LHCN-M2 (cell line): ENCODE measurements at regions not wholly inside any gene's neighbourhood (a gene's known extent, or its start where the extent isn't known, plus 50 kb on each side); places are given as distances from the start of the nearest gene placed in this dataset.
A peak's percentile ranks its signal among the peaks of the same experiment; 100 is the strongest.

Experiments used
- DNase-seq: peaks from one replicate; pipeline ENCODE4 v3.0.0-alpha.2; 2012; ENCODE audit warnings: low read depth

GRCh38 chr11:104339380-104339831 is 175.5 kb upstream of the PDGFD start:
- no peak for DNase-seq

- DNase-seq: peak; percentile 40
Measured at GRCh38 chr11:104338186-104338585, 174.2 kb upstream of the PDGFD start.

- peak; percentile 52 for DNase-seq
Measured at GRCh38 chr11:104337273-104337672, 173.3 kb upstream of the PDGFD start.

DNA sequence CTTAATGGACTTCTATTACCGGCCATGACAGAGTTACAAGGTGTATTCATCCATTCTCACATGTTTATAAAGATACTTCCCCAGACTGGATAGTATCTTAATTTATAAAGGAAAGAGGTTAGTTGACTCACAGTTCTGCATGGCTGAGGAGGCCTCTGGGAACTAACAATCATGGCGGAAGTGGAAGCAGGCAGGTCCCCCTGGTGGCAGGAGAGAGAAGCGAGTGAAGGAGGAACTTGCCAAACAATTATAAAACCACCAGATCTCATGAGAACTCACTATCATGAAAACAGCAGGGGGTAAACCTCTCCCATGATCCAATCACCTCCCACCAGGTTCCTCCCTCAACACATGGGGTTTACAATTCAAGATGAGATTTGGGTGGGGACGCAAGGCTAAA is 170.0 kb upstream of the PDGFD start:
- DNase-seq: no peak

GRCh38 chr11:104332110-104332509 is 168.2 kb upstream of the PDGFD start:
- no peak for DNase-seq

GRCh38 chr11:104329078-104329665 is 165.2 kb upstream of the PDGFD start:
- DNase-seq: no peak

GRCh38 chr11:104328512-104328907 is 164.6 kb upstream of the PDGFD start:
- DNase-seq: no peak

- DNase-seq: no peak
Measured at GRCh38 chr11:104327861-104328511, 164.0 kb upstream of the PDGFD start.

- no peak for DNase-seq
Measured at GRCh38 chr11:104325093-104325492, 161.1 kb upstream of the PDGFD start.

DNA sequence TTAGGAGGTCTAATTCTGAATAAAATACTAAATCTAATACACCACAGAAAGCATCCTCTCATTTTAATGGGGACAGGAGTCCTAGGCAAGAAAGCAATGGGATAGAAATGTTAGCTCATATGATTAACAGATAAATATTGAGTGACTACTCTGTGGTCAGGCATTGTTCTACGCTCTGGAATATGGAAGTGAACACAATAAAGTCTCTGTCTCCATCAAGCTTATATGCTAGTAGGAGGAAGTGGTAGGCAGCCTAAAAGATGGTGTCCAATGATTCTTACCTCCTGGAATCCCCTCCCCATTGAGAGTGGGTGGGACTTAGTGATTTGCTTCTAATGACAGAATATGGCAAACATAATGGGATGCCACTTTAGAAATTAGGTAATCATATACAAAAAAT is 160.3 kb upstream of the PDGFD start:
- no peak for DNase-seq

GRCh38 chr11:104323841-104324240 is 159.9 kb upstream of the PDGFD start:
- no peak for DNase-seq

DNA sequence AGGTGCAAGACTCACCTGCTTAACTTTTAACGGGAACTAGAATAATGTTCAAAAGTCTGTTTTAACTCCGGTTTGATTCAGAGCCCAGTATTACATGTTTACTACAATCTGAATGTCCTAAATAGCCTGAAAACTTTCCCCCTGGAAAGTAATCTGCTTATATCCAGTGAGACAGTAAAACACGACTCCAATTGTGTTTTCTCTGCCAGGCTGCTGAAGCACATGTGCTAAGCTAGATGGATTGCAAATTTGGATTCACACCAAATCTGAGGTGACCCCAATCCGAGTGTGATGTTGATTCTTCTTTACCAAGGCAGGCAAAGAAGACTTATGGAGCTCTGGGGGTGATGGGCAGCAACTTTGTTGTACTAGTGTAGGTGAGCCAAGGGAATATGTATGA is 158.7 kb upstream of the PDGFD start:
- DNase-seq: no peak

GRCh38 chr11:104320956-104321355 is 157.0 kb upstream of the PDGFD start:
- no peak for DNase-seq

DNA sequence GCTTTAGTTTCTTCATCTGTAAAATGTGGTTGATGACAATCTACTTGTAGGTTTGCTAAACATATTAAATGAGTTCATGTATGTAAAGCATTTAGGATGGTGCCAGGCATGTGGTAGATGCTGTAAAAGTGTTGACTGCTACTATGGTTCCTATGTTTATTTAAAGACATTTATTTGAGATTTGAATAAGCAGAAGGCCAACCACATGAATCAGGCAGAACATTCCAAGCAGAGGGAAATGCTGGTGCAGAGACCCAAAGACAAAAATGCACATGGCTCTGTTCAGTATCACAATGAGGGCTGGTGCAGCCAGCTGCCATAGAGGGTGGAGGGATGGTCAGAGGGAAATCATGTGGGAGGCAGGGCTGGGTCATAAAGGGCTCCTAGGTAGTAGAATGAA is 156.2 kb upstream of the PDGFD start:
- peak; percentile 42 for DNase-seq

DNA sequence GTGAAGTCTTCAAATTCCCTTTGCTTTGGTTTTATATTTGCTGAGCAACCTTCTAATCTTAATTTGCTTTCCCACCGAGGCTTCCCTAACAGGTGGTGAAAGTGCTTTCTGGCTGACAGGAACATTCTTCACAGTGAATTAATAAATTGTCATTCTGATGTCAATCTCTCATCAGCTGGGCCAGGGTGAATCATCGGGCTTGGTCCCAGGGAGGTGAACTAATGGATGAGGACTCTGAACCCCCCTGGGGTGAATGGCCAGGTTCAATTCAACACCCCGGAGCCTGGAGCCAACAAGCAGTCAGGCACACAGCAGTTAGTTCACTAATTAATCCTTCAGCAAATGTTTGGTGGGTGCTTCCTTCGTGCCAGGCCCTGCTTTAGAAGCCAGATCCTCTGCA is 155.4 kb upstream of the PDGFD start:
- DNase-seq: peak; percentile 8

- no peak for DNase-seq
Measured at GRCh38 chr11:104306862-104307474, 143.0 kb upstream of the PDGFD start.

- no peak for DNase-seq
Measured at GRCh38 chr11:104301776-104302175, 137.8 kb upstream of the PDGFD start.

DNA sequence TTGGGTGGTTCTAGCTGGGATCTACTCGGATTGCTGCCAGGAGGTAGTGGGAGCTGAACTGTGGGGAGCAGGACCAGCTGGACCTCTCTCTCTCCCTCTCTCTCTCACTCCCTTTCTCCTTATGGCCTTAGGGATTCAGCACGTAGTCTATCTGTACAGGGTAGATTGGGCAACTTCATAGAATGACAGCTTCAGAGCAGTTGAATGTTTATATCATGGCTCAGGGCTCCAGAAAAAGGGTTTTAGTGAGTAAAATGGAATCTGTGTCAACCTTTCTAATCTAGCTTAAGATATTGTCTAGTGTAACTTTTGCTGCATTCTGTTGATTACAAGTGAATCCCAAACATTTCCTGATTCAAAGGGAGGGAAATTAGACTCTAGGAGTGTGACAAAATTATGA is 127.7 kb upstream of the PDGFD start:
- DNase-seq: no peak

DNA sequence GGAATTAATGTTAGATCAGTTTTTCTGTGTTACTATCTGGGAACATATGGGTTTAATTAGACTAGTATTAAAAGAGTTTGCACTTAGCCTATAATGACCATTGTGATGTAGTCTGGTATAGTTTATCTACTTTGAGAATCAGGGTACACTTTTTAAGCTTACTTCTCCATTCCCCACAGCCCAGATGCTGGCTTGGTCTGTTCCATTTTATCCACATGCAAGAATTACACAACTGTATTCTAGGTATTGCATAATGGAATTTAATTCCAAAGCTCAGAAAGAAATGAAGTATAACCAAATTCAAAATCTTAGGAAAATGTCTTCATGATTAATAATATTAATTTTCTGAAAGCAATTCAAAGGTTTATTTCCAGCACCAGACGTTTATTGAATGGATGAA is 122.2 kb upstream of the PDGFD start:
- DNase-seq: peak; percentile 2

GRCh38 chr11:104279587-104279986 is 115.6 kb upstream of the PDGFD start:
- DNase-seq: no peak

- DNase-seq: peak; percentile 5
Measured at GRCh38 chr11:104275992-104276391, 112.0 kb upstream of the PDGFD start.

GRCh38 chr11:104260456-104260855 is 96.5 kb upstream of the PDGFD start:
- no peak for DNase-seq

DNA sequence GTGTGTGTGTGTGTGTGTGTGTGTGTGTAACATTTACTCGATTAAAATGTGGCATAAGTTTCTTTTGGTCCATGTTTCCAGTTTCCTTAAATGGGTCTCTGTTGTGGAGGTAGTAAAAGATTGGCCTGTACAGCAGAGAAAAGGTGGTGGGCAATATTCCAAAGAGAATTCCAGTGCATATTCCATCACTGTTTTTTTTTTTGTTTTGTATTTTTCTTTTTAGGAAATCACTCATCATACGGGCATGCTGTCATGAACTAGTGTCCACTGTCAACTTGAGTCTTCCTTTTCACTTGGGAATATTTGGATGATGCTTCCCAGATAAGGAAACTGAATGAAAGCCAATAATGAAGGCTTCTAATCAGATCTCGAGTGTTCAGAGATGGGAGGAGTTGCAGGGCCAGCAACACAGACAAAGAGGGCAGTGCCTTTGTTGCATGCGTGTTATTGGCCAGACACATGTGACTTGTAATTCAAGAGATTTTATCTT is 95.2 kb upstream of the PDGFD start:
- DNase-seq: no peak
